GM23338 (cell line): ENCODE measurements at regions not wholly inside any gene's neighbourhood (a gene's known extent, or its start where the extent isn't known, plus 50 kb on each side); places are given as distances from the start of the nearest gene placed in this dataset.
A peak's percentile ranks its signal among the peaks of the same experiment; 100 is the strongest.

ENCODE experiments used
- ATAC-seq: fragments of 200-7000 bp; cut with Tn5 transposase; 3 replicates; pipeline ENCODE4 v1.9.1; 2020
- DNase-seq: peaks from one replicate; pipeline ENCODE4 v3.0.0-alpha.2; 2015; ENCODE audit warnings: low spot score
- H2AFZ ChIP-seq: fragments of 200-600 bp; sonication (generic); 2 replicates; pipeline ENCODE4 v1.8.0; 2016; ENCODE audit warnings: antibody characterized with exemption, mild to moderate bottlenecking, moderate library complexity
- H3F3A ChIP-seq: fragments of 200-600 bp; sonication (generic); replicated peaks from 2 replicates; pipeline ENCODE4 v1.8.0; 2017; ENCODE audit warnings: antibody characterized with exemption, mixed run types, low read depth
- H3K27ac ChIP-seq: fragments of 200-600 bp; sonication (generic); 2 replicates; pipeline ENCODE4 v1.6.1; 2016; ENCODE audit warnings: low read depth
- H3K27me3 ChIP-seq: fragments of 200-600 bp; sonication (generic); 2 replicates; pipeline ENCODE4 v1.8.0; 2016; ENCODE audit warnings: mild to moderate bottlenecking, mixed run types, moderate library complexity; ENCODE audit not compliant: insufficient read depth
- H3K36me3 ChIP-seq: fragments of 200-600 bp; sonication (generic); 2 replicates; pipeline ENCODE4 v1.8.0; 2016; ENCODE audit warnings: mild to moderate bottlenecking; ENCODE audit not compliant: insufficient read depth
- H3K4me1 ChIP-seq: fragments of 200-600 bp; sonication (generic); 2 replicates; pipeline ENCODE4 v1.8.0; 2016; ENCODE audit warnings: mild to moderate bottlenecking, moderate library complexity; ENCODE audit not compliant: insufficient read depth
- H3K4me2 ChIP-seq: fragments of 200-600 bp; sonication (generic); 2 replicates; pipeline ENCODE4 v1.7.1; 2017; ENCODE audit warnings: mixed run types
- H3K4me3 ChIP-seq: fragments of 200-600 bp; sonication (generic); 2 replicates; pipeline ENCODE4 v1.6.1; 2016; ENCODE audit warnings: mixed run types
- H3K79me2 ChIP-seq: fragments of 200-600 bp; sonication (generic); replicated peaks from 2 replicates; pipeline ENCODE4 v1.8.0; 2017; ENCODE audit warnings: mild to moderate bottlenecking; ENCODE audit not compliant: insufficient read depth
- H3K9me2 ChIP-seq: fragments of 200-600 bp; sonication (generic); 2 replicates; pipeline ENCODE4 v1.8.0; 2017; ENCODE audit not compliant: insufficient read depth
- H4K20me1 ChIP-seq: fragments of 200-600 bp; sonication (generic); replicated peaks from 2 replicates; pipeline ENCODE4 v1.8.0; 2017; ENCODE audit warnings: mild to moderate bottlenecking; ENCODE audit not compliant: insufficient read depth
- H3K27ac Mint-ChIP-seq: 2 replicates; pipeline ENCODE4 v1.8.0; 2020; ENCODE audit warnings: inconsistent platforms, mild to moderate bottlenecking, moderate library complexity, mixed read lengths
- H3K27me3 Mint-ChIP-seq: 3 replicates; pipeline ENCODE4 v1.8.0; 2022; ENCODE audit warnings: low read depth, mild to moderate bottlenecking, moderate library complexity, mixed read lengths, inconsistent platforms; ENCODE audit not compliant: insufficient read depth, poor library complexity
- H3K36me3 Mint-ChIP-seq: 3 replicates; pipeline ENCODE4 v1.8.0; 2021; ENCODE audit warnings: low read depth, mild to moderate bottlenecking, inconsistent platforms, moderate library complexity, mixed read lengths
- H3K4me1 Mint-ChIP-seq: 3 replicates; pipeline ENCODE4 v1.8.0; 2020; ENCODE audit warnings: mild to moderate bottlenecking, inconsistent platforms, mixed read lengths
- H3K4me3 Mint-ChIP-seq: 3 replicates; pipeline ENCODE4 v1.8.0; 2021; ENCODE audit warnings: moderate library complexity, mild to moderate bottlenecking, inconsistent platforms, mixed read lengths
- H3K9me3 Mint-ChIP-seq: 3 replicates; pipeline ENCODE4 v1.8.0; 2020; ENCODE audit warnings: moderate library complexity, mild to moderate bottlenecking, inconsistent platforms, mixed read lengths
- CREB1 ChIP-seq: fragments of 250-450 bp; sonication (Bioruptor Pico); IDR thresholded peaks from 2 replicates; pipeline ENCODE4 v1.5.0; 2020; ENCODE audit warnings: low read depth, mild to moderate bottlenecking, moderate library complexity
- CTCF ChIP-seq, 2 experiments: fragments of 200-600 bp in 1 of 2; sonication (generic) in 1 of 2; conservative IDR thresholded peaks; 2 replicates each; pipeline versions ENCODE4 v1.5.1 to v1.6.1; 2016 to 2017; ENCODE audit warnings: antibody characterized with exemption in 2 of 2, low read depth in 2 of 2, mild to moderate bottlenecking in 2 of 2, moderate library complexity in 1 of 2
- ETS1 ChIP-seq: IDR thresholded peaks from 2 replicates; pipeline ENCODE4 v1.6.1; 2016; ENCODE audit warnings: antibody characterized with exemption
- EZH2 ChIP-seq: fragments of 200-600 bp; sonication (generic); IDR thresholded peaks from one replicate; pipeline ENCODE4 v1.8.0; 2017; ENCODE audit warnings: antibody characterized with exemption, mild to moderate bottlenecking, low read depth; ENCODE audit not compliant: unreplicated experiment
- EZH2phosphoT487 ChIP-seq: fragments of 200-600 bp; sonication (generic); IDR thresholded peaks from one replicate; pipeline ENCODE4 v1.8.1; 2018; ENCODE audit warnings: antibody characterized with exemption; ENCODE audit not compliant: unreplicated experiment
- JUNB ChIP-seq: IDR thresholded peaks from one replicate; pipeline ENCODE4 v1.6.1; 2016; ENCODE audit warnings: antibody characterized with exemption; ENCODE audit not compliant: unreplicated experiment
- NANOG ChIP-seq: IDR thresholded peaks from 2 replicates; pipeline ENCODE4 v1.6.1; 2016; ENCODE audit warnings: antibody characterized with exemption, borderline replicate concordance
- POLR2AphosphoS5 ChIP-seq: IDR thresholded peaks from 2 replicates; pipeline ENCODE4 v1.6.1; 2016; ENCODE audit warnings: antibody characterized with exemption, low read depth
- REST ChIP-seq: IDR thresholded peaks from one replicate; pipeline ENCODE4 v1.6.1; 2018; ENCODE audit warnings: antibody characterized with exemption; ENCODE audit not compliant: unreplicated experiment
- STAT1 ChIP-seq: IDR thresholded peaks from one replicate; pipeline ENCODE4 v1.6.1; 2016; ENCODE audit warnings: antibody characterized with exemption; ENCODE audit not compliant: unreplicated experiment
- ZNF114 ChIP-seq: fragments of 250-450 bp; sonication (Bioruptor Pico); IDR thresholded peaks from 2 replicates; pipeline ENCODE4 v1.5.0; 2020; ENCODE audit warnings: mild to moderate bottlenecking, moderate library complexity
- ZNF331 ChIP-seq: fragments of 250-450 bp; sonication (Bioruptor Pico); IDR thresholded peaks from 2 replicates; pipeline ENCODE4 v1.5.0; 2020; ENCODE audit warnings: low read depth, mild to moderate bottlenecking, moderate library complexity
- ZNF462 ChIP-seq: fragments of 250-450 bp; sonication (Bioruptor Pico); IDR thresholded peaks from 2 replicates; pipeline ENCODE4 v1.5.0; 2020; ENCODE audit warnings: mild to moderate bottlenecking, moderate library complexity

- 0 out of 3 replicates have a peak, but pooled peaks cover 3% of the 10 kb centered on the region for H3K4me1 Mint-ChIP-seq
- Histone ChIP-seq H3F3A (no peaks in the 10 kb centered on the region), H3K4me1 (no peaks in the 10 kb centered on the region), H3K79me2 (no peaks in the 10 kb centered on the region), H4K20me1 (no peaks in the 10 kb centered on the region), H3K9me2 (0 out of 2 replicates have a peak, but pooled peaks cover 5% of the 10 kb centered on the region), H3K27me3 (no peaks in the 10 kb centered on the region), H2AFZ (0 out of 2 replicates have a peak overlapping the region, but pooled peaks have one; percentile 9), H3K27ac (no peak overlapping the region), H3K4me3 (no peak overlapping the region), H3K36me3 (0 out of 2 replicates have a peak, but pooled peaks cover 4% of the 10 kb centered on the region), H3K4me2 (no peak overlapping the region)
- H3K4me3 Mint-ChIP-seq, result no peak overlapping the region
- peaks cover 20% of the 10 kb centered on the region for H3K9me3 Mint-ChIP-seq
- no peak for ATAC-seq
- H3K27ac Mint-ChIP-seq, result no peak overlapping the region
- H3K36me3 Mint-ChIP-seq, result peaks cover 25% of the 10 kb centered on the region; the same call in 2 of the 3 replicates
- DNase-seq, result no peak
- TF ChIP-seq ETS1 (no peak), EZH2 (no peak), NANOG (no peak), EZH2phosphoT487 (no peak), JUNB (no peak), STAT1 (no peak), ZNF114 (CRISPR knock-in tag) (no peak), ZNF331 (CRISPR knock-in tag) (no peak), POLR2AphosphoS5 (no peak), CTCF (conservative IDR thresholded peaks at IDR 0.05; ENCODE audit: low read depth in 2 of 2) (no peak), CREB1 (no peak), ZNF462 (CRISPR knock-in tag) (no peak), REST (no peak)
- no peaks in the 10 kb centered on the region for H3K27me3 Mint-ChIP-seq
These were observed 303.1 kb downstream of the IZUMO3 start for GRCh38 chr9:24242576-24242975.
